CD4-positive, alpha-beta T cell treated with Interleukin-15 for 1 hour (primary cell): ENCODE measurements at regions not wholly inside any gene's neighbourhood (a gene's known extent, or its start where the extent isn't known, plus 50 kb on each side); places are given as distances from the start of the nearest gene placed in this dataset.
"Not testable (repeated sequence)": the region's sequence is repeated elsewhere in the genome, so short reads cannot be mapped to it uniquely, and the experiment has no call there.

Source experiments
- DNase-seq: peaks from one replicate; pipeline ENCODE4 v3.0.0-alpha.2; 2020

GRCh38 chr6:98044791-98045470 is 761.9 kb upstream of the MMS22L start:
- DNase-seq, result no peak

- DNase-seq, result no peak
Observed at GRCh38 chr6:98047164-98047563, 764.1 kb upstream of the MMS22L start.

- DNase-seq, result no peak
Observed at GRCh38 chr6:98047871-98048270, 764.9 kb upstream of the MMS22L start.

- DNase-seq, result no peak
Observed at GRCh38 chr6:98054453-98054852, 771.4 kb upstream of the MMS22L start.

- DNase-seq, result no peak
Observed at GRCh38 chr6:98056955-98057354, 773.9 kb upstream of the MMS22L start.

GRCh38 chr6:98067375-98067774 is 767.0 kb upstream of the POU3F2 start:
- no peak for DNase-seq

- DNase-seq, result not testable (repeated sequence)
Observed at GRCh38 chr6:98088537-98088936, 745.8 kb upstream of the POU3F2 start.

- no peak for DNase-seq
Observed at GRCh38 chr6:98092331-98092730, 742.0 kb upstream of the POU3F2 start.

- DNase-seq, result no peak
Observed at GRCh38 chr6:98094696-98095095, 739.7 kb upstream of the POU3F2 start.

- DNase-seq, result no peak
Observed at GRCh38 chr6:98107801-98108200, 726.6 kb upstream of the POU3F2 start.

GRCh38 chr6:98116455-98116854 is 717.9 kb upstream of the POU3F2 start:
- no peak for DNase-seq

GRCh38 chr6:98117068-98117467 is 717.3 kb upstream of the POU3F2 start:
- no peak for DNase-seq

- no peak for DNase-seq
Observed at GRCh38 chr6:98118397-98119045, 715.9 kb upstream of the POU3F2 start.

- DNase-seq, result no peak
Observed at GRCh38 chr6:98124171-98124570, 710.2 kb upstream of the POU3F2 start.

- no peak for DNase-seq
Observed at GRCh38 chr6:98131290-98131990, 702.9 kb upstream of the POU3F2 start.

- no peak for DNase-seq
Observed at GRCh38 chr6:98136333-98136732, 698.0 kb upstream of the POU3F2 start.

GRCh38 chr6:98137391-98137790 is 697.0 kb upstream of the POU3F2 start:
- no peak for DNase-seq

- no peak for DNase-seq
Observed at GRCh38 chr6:98142839-98143238, 691.5 kb upstream of the POU3F2 start.

- no peak for DNase-seq
Observed at GRCh38 chr6:98146656-98147055, 687.7 kb upstream of the POU3F2 start.

- DNase-seq, result no peak
Observed at GRCh38 chr6:98156580-98156979, 677.8 kb upstream of the POU3F2 start.

GRCh38 chr6:98179606-98180005 is 654.8 kb upstream of the POU3F2 start:
- no peak for DNase-seq

GRCh38 chr6:98200084-98200483 is 634.3 kb upstream of the POU3F2 start:
- no peak for DNase-seq

- DNase-seq, result no peak
Observed at GRCh38 chr6:98203170-98203806, 631.1 kb upstream of the POU3F2 start.

- DNase-seq, result no peak
Observed at GRCh38 chr6:98212468-98212867, 621.9 kb upstream of the POU3F2 start.
